Astrocyte of the cerebellum (primary cell): ENCODE measurements at regions not wholly inside any gene's neighbourhood (a gene's known extent, or its start where the extent isn't known, plus 50 kb on each side); places are given as distances from the start of the nearest gene placed in this dataset.
"Not testable (repeated sequence)": the region's sequence is repeated elsewhere in the genome, so short reads cannot be mapped to it uniquely, and the experiment has no call there.

Source experiments
- DNase-seq: peaks from one replicate; pipeline ENCODE4 v3.0.0-alpha.2; 2011; ENCODE audit warnings: low read depth
- H3K4me3 ChIP-seq: 2 replicates; pipeline ENCODE4 v1.5.1; 2011; ENCODE audit warnings: mild to moderate bottlenecking, low read depth, low read length, moderate library complexity
- in situ Hi-C: cut with HindIII; loops from 2 replicates; pipeline ENCODE4 v1.10.0; 2017; ENCODE audit warnings: low sequenced_read_pairs
- TF ChIP-seq, protein P1 (sequence below): IDR thresholded peaks from 2 replicates; pipeline ENCODE4 v1.5.1; 2012; ENCODE audit warnings: low read length, low read depth, moderate library complexity, mild to moderate bottlenecking; ENCODE audit errors: missing control alignments

DNA sequence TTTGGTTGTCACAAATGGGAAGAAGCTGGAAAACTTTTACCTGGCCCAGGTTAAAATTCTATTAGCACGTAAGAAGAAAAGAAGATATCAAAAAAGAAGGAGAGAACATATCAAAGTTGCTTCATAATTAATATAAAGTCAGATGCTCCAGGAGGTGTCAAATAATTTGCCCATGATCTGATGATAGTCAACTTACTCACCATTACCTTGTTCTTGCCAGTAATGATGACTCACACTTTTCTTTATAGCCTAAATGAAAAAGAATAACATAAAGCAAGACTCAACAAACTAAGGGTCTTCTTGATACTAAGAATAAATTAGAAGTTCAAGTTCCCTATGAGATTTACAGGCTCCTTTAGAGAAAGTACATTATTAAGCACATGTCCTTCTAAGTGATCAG is 580.4 kb downstream of the TTLL7 start:
- no peak for DNase-seq
- TF ChIP-seq, protein P1, sequence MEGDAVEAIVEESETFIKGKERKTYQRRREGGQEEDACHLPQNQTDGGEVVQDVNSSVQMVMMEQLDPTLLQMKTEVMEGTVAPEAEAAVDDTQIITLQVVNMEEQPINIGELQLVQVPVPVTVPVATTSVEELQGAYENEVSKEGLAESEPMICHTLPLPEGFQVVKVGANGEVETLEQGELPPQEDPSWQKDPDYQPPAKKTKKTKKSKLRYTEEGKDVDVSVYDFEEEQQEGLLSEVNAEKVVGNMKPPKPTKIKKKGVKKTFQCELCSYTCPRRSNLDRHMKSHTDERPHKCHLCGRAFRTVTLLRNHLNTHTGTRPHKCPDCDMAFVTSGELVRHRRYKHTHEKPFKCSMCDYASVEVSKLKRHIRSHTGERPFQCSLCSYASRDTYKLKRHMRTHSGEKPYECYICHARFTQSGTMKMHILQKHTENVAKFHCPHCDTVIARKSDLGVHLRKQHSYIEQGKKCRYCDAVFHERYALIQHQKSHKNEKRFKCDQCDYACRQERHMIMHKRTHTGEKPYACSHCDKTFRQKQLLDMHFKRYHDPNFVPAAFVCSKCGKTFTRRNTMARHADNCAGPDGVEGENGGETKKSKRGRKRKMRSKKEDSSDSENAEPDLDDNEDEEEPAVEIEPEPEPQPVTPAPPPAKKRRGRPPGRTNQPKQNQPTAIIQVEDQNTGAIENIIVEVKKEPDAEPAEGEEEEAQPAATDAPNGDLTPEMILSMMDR, result no peak
- H3K4me3 ChIP-seq, result no peak overlapping the region
- in situ Hi-C loops, result no loop called here

GRCh38 chr1:83413839-83414107 is 585.2 kb downstream of the TTLL7 start:
- H3K4me3 ChIP-seq, DNase-seq, in situ Hi-C loops: not testable (repeated sequence)

DNA sequence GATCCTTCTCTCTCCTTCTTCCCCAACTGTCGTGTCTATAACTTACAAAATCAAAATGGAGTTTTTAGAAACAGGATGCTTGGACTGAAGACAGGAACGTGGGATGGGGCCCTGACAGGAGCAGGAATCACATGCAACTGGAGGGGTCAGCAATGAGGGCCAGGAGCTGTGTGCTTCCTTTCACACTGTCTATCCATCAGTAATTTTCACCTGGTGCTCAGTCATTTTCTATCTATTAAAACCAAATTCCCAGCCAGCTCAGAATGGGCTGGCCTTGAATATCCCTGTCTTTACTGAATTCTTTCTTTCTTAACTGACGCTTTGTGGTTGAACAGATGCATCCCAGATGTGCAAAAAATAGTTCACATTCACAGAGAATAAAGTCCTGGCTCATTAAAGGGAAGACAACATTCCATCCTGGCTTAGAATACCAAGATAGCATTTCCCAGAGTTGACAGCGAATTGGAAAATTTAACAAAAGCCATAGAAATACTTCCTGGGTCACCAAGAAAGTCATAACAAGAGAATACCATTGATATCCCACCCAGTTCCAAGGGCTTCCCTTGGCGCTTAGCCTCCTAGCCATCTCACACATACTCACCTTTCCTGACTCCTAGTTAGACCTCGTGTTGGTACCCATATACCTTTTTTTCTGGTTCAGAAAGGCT is 588.1 kb downstream of the TTLL7 start:
- in situ Hi-C loops, H3K4me3 ChIP-seq, DNase-seq: not testable (repeated sequence)

- DNase-seq, in situ Hi-C loops, H3K4me3 ChIP-seq: not testable (repeated sequence)
Measured at GRCh38 chr1:83406693-83407371, 592.1 kb downstream of the TTLL7 start.

GRCh38 chr1:83405789-83406188 is 593.1 kb downstream of the TTLL7 start:
- DNase-seq, H3K4me3 ChIP-seq, in situ Hi-C loops: not testable (repeated sequence)

DNA sequence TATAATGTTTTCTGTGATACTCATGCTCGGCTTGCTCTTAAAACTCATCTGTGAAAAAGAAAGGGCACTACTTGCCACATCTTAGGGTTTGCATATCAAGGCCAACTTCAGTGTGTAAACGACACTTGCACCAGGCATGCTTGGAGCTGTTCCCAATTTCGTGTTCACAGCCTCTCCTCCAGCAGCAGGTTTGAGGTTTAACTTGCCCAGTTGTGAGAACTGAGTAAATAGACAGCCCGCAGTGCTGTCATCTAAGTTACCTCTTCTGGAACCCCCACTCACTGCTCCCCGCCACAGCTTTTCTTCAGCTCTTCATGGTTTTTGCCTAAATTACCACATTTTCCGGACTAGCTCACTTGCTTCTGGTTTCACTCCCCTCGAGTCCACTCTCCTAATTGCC is 595.4 kb downstream of the TTLL7 start:
- in situ Hi-C loops, result not testable (repeated sequence)

GRCh38 chr1:83401146-83401545 is 597.8 kb downstream of the TTLL7 start:
- H3K4me3 ChIP-seq, DNase-seq, in situ Hi-C loops: not testable (repeated sequence)

More for the DNA sequence above, 595.4 kb downstream of the TTLL7 start:
- H3K4me3 ChIP-seq, DNase-seq: not testable (repeated sequence)

DNA sequence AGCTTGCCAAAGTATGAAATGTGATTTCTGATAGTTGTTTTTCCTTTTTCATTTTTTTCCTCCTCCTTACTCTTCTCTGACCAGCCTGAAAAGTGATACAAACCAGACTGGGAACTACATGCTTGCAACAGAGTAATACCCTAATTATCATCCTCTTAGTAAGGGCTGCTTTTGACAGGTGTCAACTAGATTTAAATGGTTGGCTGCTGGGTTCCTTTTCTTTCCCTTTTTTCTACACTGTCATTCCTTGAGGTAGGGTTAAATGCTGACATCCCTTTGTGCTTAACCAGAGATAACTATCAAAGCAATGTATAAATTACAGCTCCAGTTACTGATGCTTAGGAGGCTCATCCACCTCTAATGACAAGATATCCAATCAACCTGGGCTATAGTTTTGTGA is 598.8 kb downstream of the TTLL7 start:
- in situ Hi-C loops, H3K4me3 ChIP-seq, DNase-seq: not testable (repeated sequence)

GRCh38 chr1:83398125-83398524 is 600.8 kb downstream of the TTLL7 start:
- H3K4me3 ChIP-seq, in situ Hi-C loops, DNase-seq: not testable (repeated sequence)

DNA sequence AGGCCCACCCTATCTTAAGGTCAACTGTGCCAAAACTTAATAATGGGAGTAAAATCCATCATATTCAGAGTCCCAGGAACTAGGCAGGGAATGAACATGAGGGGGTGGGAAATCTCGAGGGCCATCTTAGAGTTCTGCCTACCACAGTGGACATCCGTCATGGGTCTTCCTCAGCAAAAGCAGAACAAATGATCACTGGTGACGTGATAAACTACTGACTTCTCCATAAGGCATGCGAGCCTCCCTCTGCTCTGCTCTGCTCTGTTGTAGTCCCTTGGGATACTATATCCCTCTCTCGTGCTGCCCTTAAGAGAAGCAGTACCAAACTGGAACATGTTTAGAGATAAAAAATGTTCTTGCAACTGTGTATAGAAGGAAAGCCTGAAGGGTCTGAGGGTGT is 603.8 kb downstream of the TTLL7 start:
- DNase-seq, H3K4me3 ChIP-seq, in situ Hi-C loops: not testable (repeated sequence)

DNA sequence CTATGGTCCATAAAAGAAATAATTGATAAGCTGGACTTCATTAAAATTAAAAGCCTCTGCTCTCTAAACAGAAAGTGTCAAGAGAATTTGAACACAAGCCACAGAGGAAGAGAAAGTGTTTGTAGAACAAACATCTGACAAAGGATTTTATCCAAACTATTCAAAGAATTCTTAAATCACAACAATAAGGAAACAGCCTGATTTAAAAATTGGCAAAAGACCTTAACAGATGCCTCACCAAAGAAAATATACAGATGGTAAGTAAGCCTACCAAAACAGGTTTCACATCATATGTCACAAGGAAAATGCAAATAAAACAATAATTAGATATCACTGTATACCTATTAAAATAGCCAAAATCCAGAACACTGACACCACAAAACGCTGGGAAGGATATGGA is 612.0 kb downstream of the TTLL7 start:
- in situ Hi-C loops, H3K4me3 ChIP-seq, DNase-seq: not testable (repeated sequence)

- H3K4me3 ChIP-seq, DNase-seq, in situ Hi-C loops: not testable (repeated sequence)
Measured at GRCh38 chr1:83383107-83383506, 615.8 kb downstream of the TTLL7 start.

DNA sequence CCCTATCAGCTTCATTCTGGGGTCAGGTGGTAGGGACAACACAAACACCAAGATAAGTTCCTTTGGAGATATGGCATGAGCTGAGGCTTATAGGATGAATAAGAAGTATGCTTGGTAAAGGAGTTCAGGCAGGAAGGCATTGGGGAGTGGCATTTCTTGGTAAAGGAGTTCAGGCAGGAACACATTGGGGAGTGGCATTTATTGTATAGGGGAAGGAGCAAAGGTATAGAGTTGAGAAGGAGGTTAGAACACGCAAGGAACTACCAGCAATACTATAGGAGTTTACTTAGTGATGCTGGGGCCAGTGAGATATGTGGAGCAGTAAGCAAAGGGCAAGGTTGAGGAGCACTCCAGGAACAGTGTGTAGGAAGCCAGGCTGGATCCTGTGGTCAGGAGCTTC is 625.9 kb downstream of the TTLL7 start:
- DNase-seq, H3K4me3 ChIP-seq, in situ Hi-C loops: not testable (repeated sequence)

DNA sequence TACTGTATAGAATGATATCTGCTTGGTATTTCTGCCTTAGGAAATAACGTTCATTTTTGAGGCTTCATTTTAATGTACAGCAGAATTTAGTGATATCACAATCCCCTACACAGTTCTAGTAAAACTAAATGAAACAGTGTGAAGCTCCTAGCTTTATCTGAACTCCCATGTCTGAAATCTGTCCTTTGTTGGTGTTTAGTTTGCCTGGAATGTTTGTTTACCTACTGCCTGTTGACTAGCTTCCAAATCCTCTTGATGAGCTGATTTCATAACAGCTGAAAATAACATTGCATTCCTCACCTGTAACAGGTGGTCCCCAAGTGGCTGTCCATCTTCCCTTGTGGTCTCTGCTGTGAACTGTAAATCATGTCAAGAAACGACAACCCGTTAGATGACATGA is 629.1 kb downstream of the TTLL7 start:
- H3K4me3 ChIP-seq, DNase-seq, in situ Hi-C loops: not testable (repeated sequence)

- H3K4me3 ChIP-seq, DNase-seq, in situ Hi-C loops: not testable (repeated sequence)
Measured at GRCh38 chr1:83365320-83365719, 633.6 kb downstream of the TTLL7 start.

DNA sequence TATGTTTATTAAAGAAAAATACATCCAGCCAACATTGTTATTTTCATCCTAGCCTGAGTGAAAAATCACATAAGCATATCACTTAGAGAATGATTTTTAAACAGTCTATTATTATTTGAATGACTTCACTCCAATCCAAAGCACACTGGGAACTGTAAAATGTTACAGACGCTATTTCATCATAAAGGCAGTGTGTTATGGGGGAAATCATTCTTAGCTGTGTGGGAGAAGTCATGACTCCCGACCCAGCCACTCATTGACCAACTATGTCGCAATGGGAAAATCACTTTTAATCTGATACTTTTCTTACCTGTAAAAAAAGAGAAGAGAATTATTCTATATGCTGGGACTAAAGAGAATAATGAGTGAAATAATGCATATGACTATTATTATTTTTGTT is 653.6 kb downstream of the TTLL7 start:
- H3K4me3 ChIP-seq, DNase-seq, in situ Hi-C loops: not testable (repeated sequence)

DNA sequence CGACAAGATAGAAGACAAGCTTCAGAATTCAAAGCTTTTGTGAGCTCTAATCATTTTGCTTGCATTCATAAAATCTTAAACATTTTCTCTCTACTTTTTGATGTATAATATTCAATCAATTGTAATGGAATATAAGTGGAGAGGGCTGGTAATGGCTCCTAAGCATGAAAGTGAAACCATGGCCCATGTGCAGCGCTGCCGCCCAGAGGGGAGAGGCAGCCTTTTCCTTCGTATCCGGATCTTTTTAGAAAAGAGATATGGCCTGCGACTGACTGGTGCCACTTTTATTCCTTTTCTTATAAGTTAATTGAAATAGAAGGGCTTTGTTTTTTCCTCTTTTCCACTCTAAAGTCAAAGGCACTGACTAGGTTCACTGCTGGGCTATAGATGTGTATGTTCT is 655.2 kb downstream of the TTLL7 start:
- DNase-seq, H3K4me3 ChIP-seq, in situ Hi-C loops: not testable (repeated sequence)
